H1 (cell line): ENCODE measurements at regions not wholly inside any gene's neighbourhood (a gene's known extent, or its start where the extent isn't known, plus 50 kb on each side); places are given as distances from the start of the nearest gene placed in this dataset.

Source experiments
- CTCF ChIA-PET: fragments of 300-600 bp; sonication (Branson Sonifier 250); formaldehyde crosslinking; loops from one replicate; lab custom pipeline; 2021; ENCODE audit not compliant: partially characterized antibody; lab: Charles Lee
- POLR2A ChIA-PET: fragments of 300-600 bp; sonication (Branson Sonifier 250); formaldehyde crosslinking; loops from one replicate; lab custom pipeline; 2021; ENCODE audit warnings: inconsistent platforms; ENCODE audit not compliant: partially characterized antibody; lab: Charles Lee
- DNase-seq, 2 experiments: peaks; one replicate each; pipeline versions ENCODE4 v3.0.0 to v3.0.0-alpha.2; 2010 to 2022; ENCODE audit warnings: low spot score in 2 of 2, low read depth in 1 of 2, mixed read lengths in 1 of 2
- FAIRE-seq: peaks from 2 replicates; lab custom pipeline; 2011; peaks lifted over from hg19 to GRCh38; lab: Jason Lieb, UNC
- H2AFZ ChIP-seq: 2 replicates; pipeline ENCODE4 v1.8.1; 2012; ENCODE audit warnings: low read length, inconsistent platforms
- H2AK5ac ChIP-seq: 2 replicates; pipeline ENCODE4 v1.6.1; 2013; ENCODE audit warnings: low read depth, low read length
- H2BK120ac ChIP-seq: replicated peaks from 2 replicates; pipeline ENCODE3; 2013; ENCODE audit warnings: low read depth, low read length, inconsistent platforms
- H2BK12ac ChIP-seq: 2 replicates; pipeline ENCODE4 v1.6.1; 2013; ENCODE audit warnings: low read depth, low read length
- H2BK15ac ChIP-seq: 2 replicates; pipeline ENCODE4 v1.6.1; 2013; ENCODE audit warnings: low read length
- H2BK20ac ChIP-seq: 2 replicates; pipeline ENCODE4 v1.6.1; 2013; ENCODE audit warnings: low read length
- H2BK5ac ChIP-seq: 2 replicates; pipeline ENCODE4 v1.6.1; 2013; ENCODE audit warnings: low read depth, low read length
- H3K14ac ChIP-seq: 2 replicates; pipeline ENCODE4 v1.6.1; 2013; ENCODE audit warnings: inconsistent platforms; ENCODE audit not compliant: insufficient read length
- H3K18ac ChIP-seq: 2 replicates; pipeline ENCODE4 v1.6.1; 2013; ENCODE audit warnings: low read length; ENCODE audit errors: extremely low read depth
- H3K23ac ChIP-seq: 2 replicates; pipeline ENCODE4 v1.6.1; 2013; ENCODE audit warnings: inconsistent platforms; ENCODE audit not compliant: insufficient read length
- H3K23me2 ChIP-seq: 2 replicates; pipeline ENCODE4 v1.6.1; 2013; ENCODE audit warnings: low read depth, low read length
- H3K27ac ChIP-seq: 2 replicates; pipeline ENCODE4 v1.6.1; 2011; ENCODE audit warnings: low read depth, low read length, inconsistent platforms
- H3K27me3 ChIP-seq, 4 experiments: replicated peaks in 1 of 4; 1 replicate in 1 of 4; 2 replicates in 3 of 4; pipeline versions ENCODE4 v1.6.1 to v1.8.1; 2011 to 2013; ENCODE audit warnings: low read length in 3 of 4, mild to moderate bottlenecking in 3 of 4, inconsistent platforms in 2 of 4, mixed read lengths in 2 of 4, moderate library complexity in 1 of 4; ENCODE audit not compliant: control insufficient read depth in 3 of 4, insufficient read depth in 3 of 4; ENCODE audit errors: extremely low read depth in 1 of 4
- H3K36me3 ChIP-seq, 4 experiments: 2 replicates each; pipeline versions ENCODE4 v1.6.1 to v1.8.1; 2011 to 2013; ENCODE audit warnings: mild to moderate bottlenecking in 4 of 4, low read length in 3 of 4, moderate library complexity in 2 of 4, control low read depth in 1 of 4, inconsistent platforms in 1 of 4; ENCODE audit not compliant: insufficient read depth in 4 of 4, control insufficient read depth in 2 of 4
- H3K4ac ChIP-seq: replicated peaks from 2 replicates; pipeline ENCODE3; 2013; ENCODE audit warnings: low read length, low read depth, mixed read lengths, inconsistent platforms; ENCODE audit not compliant: insufficient read length
- H3K4me1 ChIP-seq, 4 experiments: replicated peaks in 1 of 4; 1 replicate in 1 of 4; 2 replicates in 3 of 4; pipeline versions ENCODE4 v1.6.1 to v1.8.1; 2011 to 2013; ENCODE audit warnings: low read length in 3 of 4, inconsistent platforms in 2 of 4, mixed read lengths in 1 of 4; ENCODE audit not compliant: insufficient read depth in 4 of 4, control insufficient read depth in 3 of 4
- H3K4me2 ChIP-seq, 2 experiments: 2 replicates each; pipeline versions ENCODE4 v1.6.1 to v1.8.1; 2011 to 2013; ENCODE audit warnings: low read depth in 2 of 2, low read length in 2 of 2, control low read depth in 1 of 2, inconsistent platforms in 1 of 2, mild to moderate bottlenecking in 1 of 2; ENCODE audit not compliant: insufficient read depth in 1 of 2
- H3K4me3 ChIP-seq, 4 experiments: fragments of 200-600, 300-600 bp in 1 of 4; sonication (generic), shearing (Covaris generic), sonication (Bioruptor Twin) in 1 of 4; 2 replicates each; pipeline versions ENCODE4 v1.5.1 to v1.8.1; 2011 to 2016; ENCODE audit warnings: low read length in 4 of 4, low read depth in 3 of 4, control low read depth in 2 of 4, inconsistent platforms in 2 of 4, mild to moderate bottlenecking in 2 of 4, mixed read lengths in 1 of 4, moderate library complexity in 1 of 4; ENCODE audit not compliant: insufficient read depth in 2 of 4; ENCODE audit errors: extremely low read depth in 1 of 4
- H3K56ac ChIP-seq: replicated peaks from 2 replicates; pipeline ENCODE3; 2013; ENCODE audit warnings: low read depth, mild to moderate bottlenecking, mixed read lengths, low read length, inconsistent platforms; ENCODE audit not compliant: insufficient read length
- H3K79me1 ChIP-seq: 2 replicates; pipeline ENCODE4 v1.6.1; 2013; ENCODE audit warnings: low read depth, low read length, control low read depth
- H3K79me2 ChIP-seq, 2 experiments: 2 replicates each; pipeline versions ENCODE4 v1.6.1 to v1.8.1; 2012 to 2013; ENCODE audit warnings: low read length in 2 of 2, mild to moderate bottlenecking in 2 of 2, inconsistent platforms in 1 of 2; ENCODE audit not compliant: insufficient read depth in 2 of 2, control insufficient read depth in 1 of 2
- H3K9ac ChIP-seq, 4 experiments: replicated peaks in 1 of 4; 1 replicate in 1 of 4; 2 replicates in 3 of 4; pipeline versions ENCODE4 v1.6.1 to v1.8.1; 2011 to 2013; ENCODE audit warnings: low read depth in 3 of 4, low read length in 3 of 4, control low read depth in 2 of 4, mild to moderate bottlenecking in 2 of 4, moderate library complexity in 2 of 4, inconsistent platforms in 1 of 4; ENCODE audit errors: extremely low read depth in 1 of 4
- H3K9me3 ChIP-seq, 2 experiments: 2 replicates each; pipeline versions ENCODE4 v1.6.1 to v1.8.1; 2012 to 2013; ENCODE audit warnings: mild to moderate bottlenecking in 2 of 2, moderate library complexity in 2 of 2, control low read depth in 1 of 2, inconsistent platforms in 1 of 2, low read depth in 1 of 2, low read length in 1 of 2, mixed read lengths in 1 of 2; ENCODE audit not compliant: insufficient read depth in 2 of 2
- H4K20me1 ChIP-seq, 2 experiments: replicated peaks in 1 of 2; 2 replicates each; pipeline versions ENCODE3 to v1.8.1; 2011 to 2013; ENCODE audit warnings: inconsistent platforms in 2 of 2, low read length in 2 of 2, mild to moderate bottlenecking in 1 of 2; ENCODE audit not compliant: insufficient read depth in 2 of 2, control insufficient read depth in 1 of 2
- H4K5ac ChIP-seq: 2 replicates; pipeline ENCODE4 v1.6.1; 2013; ENCODE audit warnings: low read length, low read depth, mixed read lengths, inconsistent platforms; ENCODE audit not compliant: insufficient read length
- H4K8ac ChIP-seq: 2 replicates; pipeline ENCODE4 v1.8.0; 2013; ENCODE audit warnings: mild to moderate bottlenecking, moderate library complexity, low read length, inconsistent platforms; ENCODE audit not compliant: insufficient read depth; ENCODE audit errors: extremely low read depth
- H4K91ac ChIP-seq: replicated peaks from 2 replicates; pipeline ENCODE3; 2013; ENCODE audit warnings: low read length, mixed read lengths, inconsistent platforms; ENCODE audit not compliant: insufficient read length
- EZH2 ChIP-seq: fragments of 200-600 bp; sonication (generic); IDR thresholded peaks from 2 replicates; pipeline ENCODE4 v1.7.1; 2012; ENCODE audit warnings: low read depth, mild to moderate bottlenecking, moderate library complexity, low read length, inconsistent platforms; ENCODE audit not compliant: severe bottlenecking
- JUND ChIP-seq: IDR thresholded peaks from 2 replicates; pipeline ENCODE4 v1.6.1; 2011; ENCODE audit warnings: mild to moderate bottlenecking, improper control_type of control experiment, low read length
- SP2 ChIP-seq: IDR thresholded peaks from 2 replicates; pipeline ENCODE4 v1.6.1; 2012; ENCODE audit warnings: mild to moderate bottlenecking, low read length, inconsistent platforms
- WGBS, 2 experiments: shearing (Covaris generic) in 1 of 2; methylation state at CpG; one replicate each; pipeline versions ENCODE4 v1.1.6 to v1.1.7; 2013 to 2015; ENCODE audit warnings: low lambda C conversion rate in 2 of 2, mixed read lengths in 2 of 2, inconsistent platforms in 1 of 2, low coverage in 1 of 2, missing lambda C conversion rate in 1 of 2; ENCODE audit not compliant: insufficient replicate concordance in 2 of 2, insufficient coverage in 1 of 2, insufficient read length in 1 of 2; ENCODE audit errors: extremely low coverage in 1 of 2, missing lambda C conversion rate in 1 of 2; 5-methylcytosine and 5-hydroxymethylcytosine counted together

DNA sequence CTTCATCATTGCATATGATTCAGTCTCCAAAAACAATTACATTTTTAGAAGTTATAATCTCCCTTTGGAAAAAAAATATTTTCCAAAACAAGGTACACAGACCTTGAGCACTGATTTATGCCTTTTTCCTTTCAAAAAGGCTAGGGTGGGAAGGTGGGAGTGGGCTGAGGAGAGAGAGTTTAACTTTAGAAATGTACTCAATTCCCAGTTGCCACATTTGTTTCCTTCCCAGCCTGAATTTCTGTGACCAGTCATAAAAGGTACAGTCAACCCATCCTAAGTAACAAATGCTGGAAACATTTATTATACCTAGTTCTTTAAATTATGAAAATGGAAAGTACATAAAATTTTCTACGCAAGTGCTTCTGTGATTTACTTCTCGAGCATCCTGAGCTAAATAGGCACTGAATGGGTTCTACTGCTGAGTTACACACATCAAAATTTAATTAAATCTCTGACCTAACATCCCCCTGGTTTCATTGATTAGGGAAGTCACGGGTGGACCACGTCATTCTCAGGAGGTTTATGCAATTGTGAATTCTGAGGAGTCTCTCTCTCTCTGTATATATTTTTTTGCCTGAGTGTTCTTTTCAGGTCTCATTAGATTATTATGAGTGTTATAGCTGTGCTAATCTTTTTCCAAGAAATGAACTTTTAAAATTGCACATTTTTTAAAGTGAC, 371.8 kb downstream of the BTG1 start:
- Histone ChIP-seq H4K20me1 (no peaks in the 10 kb centered on the region), H3K23ac (no peak overlapping the region), H2BK5ac (no peak overlapping the region), H3K27ac (no peak overlapping the region), H3K56ac (no peak overlapping the region), H2AK5ac (no peak overlapping the region), H2BK20ac (no peak overlapping the region), H3K79me1 (no peaks in the 10 kb centered on the region), H3K23me2 (no peaks in the 10 kb centered on the region), H3K4me2 (no peak overlapping the region), H4K8ac (no peak overlapping the region; the same call in 1 of the 2 replicates), H3K14ac (no peak overlapping the region), H4K91ac (no peak overlapping the region), H3K36me3 (no peaks in the 10 kb centered on the region), H2BK12ac (no peak overlapping the region), H3K9me3 (no peaks in the 10 kb centered on the region), H3K18ac (no peak overlapping the region), H2BK120ac (no peak overlapping the region), H2BK15ac (no peak overlapping the region), H2AFZ (no peak overlapping the region), H3K27me3 (no peaks in the 10 kb centered on the region), H3K4me1 (no peaks in the 10 kb centered on the region; a peak in 1 of 7 replicates), H4K5ac (no peak overlapping the region), H3K4me3 (no peak overlapping the region), H3K9ac (no peak overlapping the region), H3K4ac (no peak overlapping the region), H3K79me2 (no peaks in the 10 kb centered on the region)
- POLR2A ChIA-PET = no interaction called here
- TF ChIP-seq EZH2 (no peak), JUND (no peak), SP2 (no peak)
- WGBS, 2 experiments = 91% methylated on average over 4 of the region's 4 CpGs; no CpG with 5 or more reads in 1 of the 2 experiments
- FAIRE-seq (no peak), DNase-seq (no peak)
- CTCF ChIA-PET = interaction anchor here (0.7 kb wide), 1 partner anchor 38 kb away, joined by 3 read pairs; no protein-coding TSS in a partner anchor
